ENCODE measurements at regions not wholly inside any gene's neighbourhood (a gene's known extent, or its start where the extent isn't known, plus 50 kb on each side); places are given as distances from the start of the nearest gene placed in this dataset.
A peak's percentile ranks its signal among the peaks of the same experiment; 100 is the strongest.
"Not testable (repeated sequence)": the region's sequence is repeated elsewhere in the genome, so short reads cannot be mapped to it uniquely, and the experiment has no call there.

- DNase-seq (ENCODE audit: low read depth): no peak
These were observed 78.4 kb downstream of the RNASET2 start for GRCh38 chr6:166877906-166878305.

- no peak for DNase-seq (ENCODE audit: low read depth)
These were observed 79.0 kb downstream of the RNASET2 start for GRCh38 chr6:166877349-166877748.

- no peak for DNase-seq (ENCODE audit: low read depth)
These were observed 83.8 kb downstream of the RNASET2 start for GRCh38 chr6:166872531-166873009.

GRCh38 chr6:166870602-166871208, 85.6 kb downstream of the RNASET2 start:
- DNase-seq (ENCODE audit: low read depth): no peak

- DNase-seq (ENCODE audit: low read depth): no peak
These were observed 89.3 kb downstream of the RNASET2 start for GRCh38 chr6:166866839-166867637.

GRCh38 chr6:166864333-166864732, 92.0 kb downstream of the RNASET2 start:
- no peak for DNase-seq (ENCODE audit: low read depth)

- no peak for DNase-seq (ENCODE audit: low read depth)
These were observed 93.3 kb downstream of the RNASET2 start for GRCh38 chr6:166862978-166863530.

GRCh38 chr6:166862287-166862977, 93.9 kb downstream of the RNASET2 start:
- peak; percentile 13 for DNase-seq (ENCODE audit: low read depth)

- DNase-seq (ENCODE audit: low read depth): no peak
These were observed 94.4 kb downstream of the RNASET2 start for GRCh38 chr6:166861961-166862286.

GRCh38 chr6:166861304-166861703, 95.0 kb downstream of the RNASET2 start:
- no peak for DNase-seq (ENCODE audit: low read depth)

- DNase-seq (ENCODE audit: low read depth): no peak
These were observed 96.0 kb downstream of the RNASET2 start for GRCh38 chr6:166860392-166860791.

- DNase-seq (ENCODE audit: low read depth): no peak
These were observed 100.9 kb downstream of the RNASET2 start for GRCh38 chr6:166855416-166855815.

GRCh38 chr6:166853371-166854325, 102.7 kb downstream of the RNASET2 start:
- no peak for DNase-seq (ENCODE audit: low read depth)

- no peak for DNase-seq (ENCODE audit: low read depth)
These were observed 103.8 kb downstream of the RNASET2 start for GRCh38 chr6:166852451-166852975.

GRCh38 chr6:166851911-166852310, 104.4 kb downstream of the RNASET2 start:
- DNase-seq (ENCODE audit: low read depth): no peak

- DNase-seq (ENCODE audit: low read depth): no peak
These were observed 104.9 kb downstream of the RNASET2 start for GRCh38 chr6:166851426-166851825.

GRCh38 chr6:166850677-166851076, 105.7 kb downstream of the RNASET2 start:
- DNase-seq (ENCODE audit: low read depth): no peak

GRCh38 chr6:166849749-166850183, 106.6 kb downstream of the RNASET2 start:
- DNase-seq (ENCODE audit: low read depth): no peak

GRCh38 chr6:166848979-166849748, 107.2 kb downstream of the RNASET2 start:
- DNase-seq (ENCODE audit: low read depth): no peak

- not testable (repeated sequence) for DNase-seq (ENCODE audit: low read depth)
These were observed 109.8 kb downstream of the RNASET2 start for GRCh38 chr6:166846446-166847142.
